Ammon's horn (tissue), 1 donor: ENCODE measurements at regions not wholly inside any gene's neighbourhood (a gene's known extent, or its start where the extent isn't known, plus 50 kb on each side); places are given as distances from the start of the nearest gene placed in this dataset.

Experiments used
- DNase-seq: peaks from one replicate; pipeline ENCODE4 v3.0.0-alpha.2; 2016; ENCODE audit warnings: low spot score

- no peak for DNase-seq
Measured at GRCh38 chr20:24718277-24718676, 230.8 kb upstream of the CST7 start.

- DNase-seq, result no peak
Measured at GRCh38 chr20:24718696-24719095, 230.4 kb upstream of the CST7 start.

- no peak for DNase-seq
Measured at GRCh38 chr20:24720957-24721356, 228.1 kb upstream of the CST7 start.

GRCh38 chr20:24721891-24722568 is 227.0 kb upstream of the CST7 start:
- DNase-seq, result no peak

- DNase-seq, result no peak
Measured at GRCh38 chr20:24722586-24722985, 226.5 kb upstream of the CST7 start.

- no peak for DNase-seq
Measured at GRCh38 chr20:24723186-24723585, 225.9 kb upstream of the CST7 start.

- DNase-seq, result no peak
Measured at GRCh38 chr20:24723647-24724352, 225.3 kb upstream of the CST7 start.

GRCh38 chr20:24724982-24725533 is 224.0 kb upstream of the CST7 start:
- no peak for DNase-seq

GRCh38 chr20:24727795-24728194 is 221.3 kb upstream of the CST7 start:
- DNase-seq, result no peak

- DNase-seq, result no peak
Measured at GRCh38 chr20:24729896-24730605, 219.0 kb upstream of the CST7 start.

GRCh38 chr20:24730750-24731149 is 218.3 kb upstream of the CST7 start:
- no peak for DNase-seq

- DNase-seq, result no peak
Measured at GRCh38 chr20:24731312-24731711, 217.8 kb upstream of the CST7 start.

GRCh38 chr20:24732076-24732475 is 217.0 kb upstream of the CST7 start:
- no peak for DNase-seq

GRCh38 chr20:24732599-24732998 is 216.5 kb upstream of the CST7 start:
- no peak for DNase-seq

- DNase-seq, result no peak
Measured at GRCh38 chr20:24733416-24733815, 215.7 kb upstream of the CST7 start.

- no peak for DNase-seq
Measured at GRCh38 chr20:24734139-24734538, 214.9 kb upstream of the CST7 start.

GRCh38 chr20:24735263-24735662 is 213.8 kb upstream of the CST7 start:
- no peak for DNase-seq

- no peak for DNase-seq
Measured at GRCh38 chr20:24736131-24736843, 212.8 kb upstream of the CST7 start.

GRCh38 chr20:24736844-24737211 is 212.2 kb upstream of the CST7 start:
- no peak for DNase-seq

- DNase-seq, result no peak
Measured at GRCh38 chr20:24737212-24737850, 211.7 kb upstream of the CST7 start.

GRCh38 chr20:24738058-24738775 is 210.9 kb upstream of the CST7 start:
- DNase-seq, result no peak
